GM23248 (cell line): ENCODE measurements at regions not wholly inside any gene's neighbourhood (a gene's known extent, or its start where the extent isn't known, plus 50 kb on each side); places are given as distances from the start of the nearest gene placed in this dataset.

Experiments
- DNase-seq: peaks from one replicate; pipeline ENCODE4 v3.0.0-alpha.2; 2015
- H2AFZ ChIP-seq: fragments of 200-600 bp; sonication (generic); 2 replicates; pipeline ENCODE4 v1.6.1; 2016; ENCODE audit warnings: antibody characterized with exemption
- H3F3A ChIP-seq: fragments of 200-600 bp; sonication (generic); 2 replicates; pipeline ENCODE4 v1.6.1; 2016; ENCODE audit warnings: mild to moderate bottlenecking, antibody characterized with exemption, mixed run types; ENCODE audit not compliant: insufficient read depth
- H3K27ac ChIP-seq: fragments of 200-600 bp; sonication (generic); 2 replicates; pipeline ENCODE4 v1.5.1; 2016; ENCODE audit warnings: mild to moderate bottlenecking
- H3K27me3 ChIP-seq: fragments of 200-600 bp; sonication (generic); replicated peaks from 2 replicates; pipeline ENCODE4 v1.6.1; 2016; ENCODE audit warnings: mild to moderate bottlenecking; ENCODE audit not compliant: insufficient read depth
- H3K36me3 ChIP-seq: fragments of 200-600 bp; sonication (generic); 2 replicates; pipeline ENCODE4 v1.6.1; 2016; ENCODE audit warnings: low read depth, mild to moderate bottlenecking
- H3K4me1 ChIP-seq: fragments of 200-600 bp; sonication (generic); 2 replicates; pipeline ENCODE4 v1.6.1; 2016; ENCODE audit warnings: mild to moderate bottlenecking; ENCODE audit not compliant: insufficient read depth
- H3K4me2 ChIP-seq: fragments of 200-600 bp; sonication (generic); one replicate; pipeline ENCODE4 v1.6.1; 2016; ENCODE audit warnings: mild to moderate bottlenecking; ENCODE audit not compliant: unreplicated experiment
- H3K4me3 ChIP-seq: fragments of 200-600 bp; sonication (generic); 2 replicates; pipeline ENCODE4 v1.5.1; 2016; ENCODE audit warnings: mild to moderate bottlenecking
- H3K79me2 ChIP-seq: fragments of 200-600 bp; sonication (generic); 2 replicates; pipeline ENCODE4 v1.6.1; 2016; ENCODE audit warnings: mild to moderate bottlenecking; ENCODE audit not compliant: insufficient read depth
- H3K9ac ChIP-seq: fragments of 200-600 bp; sonication (generic); 2 replicates; pipeline ENCODE4 v1.6.1; 2016; ENCODE audit warnings: mild to moderate bottlenecking
- H3K9me2 ChIP-seq: fragments of 200-600 bp; sonication (generic); 2 replicates; pipeline ENCODE4 v1.6.1; 2016; ENCODE audit warnings: mixed run types, mild to moderate bottlenecking, moderate library complexity; ENCODE audit not compliant: insufficient read depth
- H3K9me3 ChIP-seq: fragments of 200-600 bp; sonication (generic); one replicate; pipeline ENCODE4 v1.6.1; 2017; ENCODE audit warnings: low read depth
- H4K20me1 ChIP-seq: fragments of 200-600 bp; sonication (generic); 2 replicates; pipeline ENCODE4 v1.6.0; 2016; ENCODE audit not compliant: insufficient read depth
- EZH2 ChIP-seq: fragments of 200-600 bp; sonication (generic); IDR thresholded peaks from 2 replicates; pipeline ENCODE4 v1.6.1; 2018; ENCODE audit warnings: antibody characterized with exemption, mild to moderate bottlenecking; ENCODE audit not compliant: insufficient read depth, poor library complexity, severe bottlenecking
- EZH2phosphoT487 ChIP-seq: fragments of 200-600 bp; sonication (generic); IDR thresholded peaks from 2 replicates; pipeline ENCODE4 v1.6.1; 2018; ENCODE audit warnings: antibody characterized with exemption, moderate library complexity, mild to moderate bottlenecking, low read depth; ENCODE audit not compliant: insufficient read depth
- WGBS, 2 experiments: methylation state at CpG; one replicate each; pipeline ENCODE4 v1.1.6; 2015 to 2017; ENCODE audit warnings: low lambda C conversion rate in 2 of 2, low coverage in 1 of 2; ENCODE audit errors: missing lambda C conversion rate in 2 of 2; 5-methylcytosine and 5-hydroxymethylcytosine counted together
- in situ Hi-C: fragments of 300-500 bp; cut with MboI; formaldehyde crosslinking; loops from 2 replicates; pipeline ENCODE4 v1.15.0; 2020

- no peaks in the 10 kb centered on the region for H3K9me3 ChIP-seq
- in situ Hi-C loops = no loop called here
- H2AFZ ChIP-seq = no peak overlapping the region
- no peaks in the 10 kb centered on the region for H3K79me2 ChIP-seq
- no peak for DNase-seq
- no peak overlapping the region for H3K4me2 ChIP-seq
- H3K9me2 ChIP-seq = no peaks in the 10 kb centered on the region
- 66 to 67% methylated on average over 9 of the region's 9 CpGs for WGBS, 2 experiments
- no peaks in the 10 kb centered on the region for H3F3A ChIP-seq
- no peak overlapping the region for H3K9ac ChIP-seq
- H3K4me1 ChIP-seq = no peaks in the 10 kb centered on the region
- no peaks in the 10 kb centered on the region for H4K20me1 ChIP-seq
- no peak overlapping the region for H3K27ac ChIP-seq
- no peaks in the 10 kb centered on the region for H3K36me3 ChIP-seq
- H3K4me3 ChIP-seq = no peak overlapping the region
- TF ChIP-seq EZH2 (no peak), EZH2phosphoT487 (no peak)
- H3K27me3 ChIP-seq = no peaks in the 10 kb centered on the region
These were observed 343.5 kb upstream of the MANEA start for GRCh38 chr6:95233879-95234278.

DNA sequence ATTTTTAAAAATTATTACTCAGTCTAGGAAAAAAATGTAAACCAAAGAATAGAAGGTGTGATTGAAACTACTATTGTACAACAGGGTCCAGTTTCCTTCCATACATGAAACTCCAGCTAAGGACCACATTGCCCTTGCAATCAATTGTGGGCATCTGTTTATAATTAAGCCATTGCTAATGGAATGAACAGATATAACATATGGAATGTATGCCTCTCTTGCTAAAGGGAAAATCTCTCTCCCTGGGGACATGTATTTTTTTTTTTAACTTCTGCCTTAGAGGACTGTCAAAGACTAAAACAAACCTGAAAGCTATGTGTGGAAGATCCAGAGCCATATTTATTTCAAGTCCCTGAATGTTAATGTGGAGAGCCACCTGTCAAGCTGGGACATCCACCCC, 336.8 kb upstream of the MANEA start:
- no peak overlapping the region for H3K4me3 ChIP-seq
- no peaks in the 10 kb centered on the region for H3K79me2 ChIP-seq
- H3K9ac ChIP-seq = no peak overlapping the region
- no peaks in the 10 kb centered on the region for H3K36me3 ChIP-seq
- no peaks in the 10 kb centered on the region for H4K20me1 ChIP-seq
- H3K9me2 ChIP-seq = no peaks in the 10 kb centered on the region
- H3K27me3 ChIP-seq = no peaks in the 10 kb centered on the region
- in situ Hi-C loops = no loop called here
- H3F3A ChIP-seq = no peaks in the 10 kb centered on the region
- no peak overlapping the region for H3K4me2 ChIP-seq
- H3K4me1 ChIP-seq = no peaks in the 10 kb centered on the region
- no peaks in the 10 kb centered on the region for H3K9me3 ChIP-seq
- TF ChIP-seq EZH2 (no peak), EZH2phosphoT487 (no peak)
- no peak overlapping the region for H2AFZ ChIP-seq
- DNase-seq = no peak
- H3K27ac ChIP-seq = no peak overlapping the region

- no peak overlapping the region for H3K4me3 ChIP-seq
These were observed 334.8 kb upstream of the MANEA start for GRCh38 chr6:95242560-95242959.

DNA sequence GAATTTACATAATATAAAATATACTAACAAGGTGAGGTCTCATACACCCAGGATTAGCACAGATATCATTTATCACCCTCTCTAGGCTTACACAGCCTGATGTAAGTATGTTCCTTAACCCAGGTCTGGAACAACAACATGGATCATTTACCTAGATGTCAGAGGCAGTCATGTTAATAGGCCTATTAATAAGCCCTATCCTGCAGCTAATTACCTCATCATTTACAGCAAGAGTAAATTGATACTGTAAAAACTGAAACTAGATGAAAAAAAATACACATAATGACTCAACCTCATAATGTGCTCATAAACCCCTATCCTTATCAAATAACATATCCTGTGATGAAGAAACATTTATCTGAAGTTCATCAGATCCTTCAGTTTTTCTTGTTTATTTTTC, 334.3 kb upstream of the MANEA start:
- H4K20me1 ChIP-seq = no peaks in the 10 kb centered on the region

More at GRCh38 chr6:95242560-95242959, 334.8 kb upstream of the MANEA start:
- no peaks in the 10 kb centered on the region for H4K20me1 ChIP-seq
- H3F3A ChIP-seq = no peaks in the 10 kb centered on the region
- no peak for TF ChIP-seq EZH2
- TF ChIP-seq EZH2phosphoT487 = no peak
- H2AFZ ChIP-seq = no peak overlapping the region
- H3K27me3 ChIP-seq = no peaks in the 10 kb centered on the region
- H3K4me2 ChIP-seq = no peak overlapping the region
- no peaks in the 10 kb centered on the region for H3K9me2 ChIP-seq
- H3K79me2 ChIP-seq = no peaks in the 10 kb centered on the region
- no peak overlapping the region for H3K27ac ChIP-seq
- in situ Hi-C loops = no loop called here
- no peaks in the 10 kb centered on the region for H3K9me3 ChIP-seq
- no peak for DNase-seq
- 0 to 8% methylated on average over 1 of the region's 1 CpG for WGBS, 2 experiments
- H3K9ac ChIP-seq = no peak overlapping the region
- H3K36me3 ChIP-seq = no peaks in the 10 kb centered on the region
- H3K4me1 ChIP-seq = no peaks in the 10 kb centered on the region

GRCh38 chr6:95244751-95245150, 332.6 kb upstream of the MANEA start:
- in situ Hi-C loops = no loop called here
- H3K9ac ChIP-seq = no peak overlapping the region
- H3K4me1 ChIP-seq = no peaks in the 10 kb centered on the region
- H3K27ac ChIP-seq = no peak overlapping the region
- H3K4me3 ChIP-seq = no peak overlapping the region
- no peaks in the 10 kb centered on the region for H3K9me2 ChIP-seq
- H2AFZ ChIP-seq = no peak overlapping the region
- no peaks in the 10 kb centered on the region for H3F3A ChIP-seq
- WGBS, 2 experiments = 3 to 6% methylated on average over 2 of the region's 2 CpGs
- H3K36me3 ChIP-seq = no peaks in the 10 kb centered on the region
- H3K4me2 ChIP-seq = no peak overlapping the region
- no peaks in the 10 kb centered on the region for H3K79me2 ChIP-seq
- no peaks in the 10 kb centered on the region for H3K9me3 ChIP-seq
- no peaks in the 10 kb centered on the region for H4K20me1 ChIP-seq
- TF ChIP-seq EZH2phosphoT487 = no peak
- no peak for TF ChIP-seq EZH2
- no peaks in the 10 kb centered on the region for H3K27me3 ChIP-seq
- no peak for DNase-seq

More for the DNA sequence above, 334.3 kb upstream of the MANEA start:
- H3F3A ChIP-seq = no peaks in the 10 kb centered on the region
- H3K36me3 ChIP-seq = no peaks in the 10 kb centered on the region
- H3K4me1 ChIP-seq = no peaks in the 10 kb centered on the region
- no peaks in the 10 kb centered on the region for H3K9me3 ChIP-seq
- H3K27ac ChIP-seq = no peak overlapping the region
- no peaks in the 10 kb centered on the region for H3K79me2 ChIP-seq
- in situ Hi-C loops = no loop called here
- H3K4me2 ChIP-seq = no peak overlapping the region
- no peak overlapping the region for H3K9ac ChIP-seq
- no peak overlapping the region for H2AFZ ChIP-seq
- no peak for DNase-seq
- no peak overlapping the region for H3K4me3 ChIP-seq
- TF ChIP-seq EZH2 (no peak), EZH2phosphoT487 (no peak)
- H3K9me2 ChIP-seq = no peaks in the 10 kb centered on the region
- no peaks in the 10 kb centered on the region for H3K27me3 ChIP-seq
